Astrocyte (in vitro differentiated cells and primary cell): ENCODE measurements at regions not wholly inside any gene's neighbourhood (a gene's known extent, or its start where the extent isn't known, plus 50 kb on each side); places are given as distances from the start of the nearest gene placed in this dataset.

Source experiments
- EZH2 ChIP-seq: IDR thresholded peaks from 2 replicates; pipeline ENCODE4 v1.6.1; 2012; ENCODE audit warnings: mild to moderate bottlenecking, low read length, inconsistent platforms; ENCODE audit not compliant: insufficient read depth
- TF ChIP-seq, protein P1 (sequence below): IDR thresholded peaks from 2 replicates; pipeline ENCODE4 v1.5.1; 2011; ENCODE audit warnings: low read depth, mild to moderate bottlenecking, inconsistent platforms, low read length, moderate library complexity; ENCODE audit not compliant: insufficient read depth

DNA sequence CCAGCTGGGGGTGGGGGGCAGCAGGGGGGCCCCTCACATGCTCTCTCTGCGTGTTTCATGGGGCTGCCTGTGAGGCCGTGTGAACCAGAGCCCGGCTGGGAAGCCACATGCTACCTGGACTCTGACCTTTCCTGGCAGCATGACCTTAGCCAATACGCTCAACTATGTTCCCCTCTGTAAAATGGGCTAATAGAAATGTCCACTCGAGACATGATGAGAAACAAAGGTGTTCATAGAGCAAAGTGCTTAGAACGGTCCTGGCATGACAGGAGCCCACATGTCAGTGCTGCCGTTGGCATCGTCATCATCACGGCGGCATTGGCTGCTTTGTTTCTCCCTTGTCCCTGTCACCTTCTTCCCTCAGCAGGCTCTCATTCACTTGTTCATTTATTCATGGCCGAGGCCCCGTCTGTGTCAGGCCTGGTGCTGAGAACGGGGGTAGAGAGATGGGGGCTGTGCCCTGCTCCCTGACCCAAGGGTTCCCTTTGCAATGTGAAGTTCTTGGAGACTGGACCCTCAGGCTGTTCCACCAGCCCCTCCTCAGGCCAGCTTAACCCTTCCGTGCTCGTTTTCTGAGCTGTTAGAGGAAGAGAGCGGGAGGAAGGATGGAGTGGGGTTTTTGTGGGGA, 291.4 kb downstream of the SEC14L1 start:
- TF ChIP-seq EZH2 = no peak
- TF ChIP-seq, protein P1, sequence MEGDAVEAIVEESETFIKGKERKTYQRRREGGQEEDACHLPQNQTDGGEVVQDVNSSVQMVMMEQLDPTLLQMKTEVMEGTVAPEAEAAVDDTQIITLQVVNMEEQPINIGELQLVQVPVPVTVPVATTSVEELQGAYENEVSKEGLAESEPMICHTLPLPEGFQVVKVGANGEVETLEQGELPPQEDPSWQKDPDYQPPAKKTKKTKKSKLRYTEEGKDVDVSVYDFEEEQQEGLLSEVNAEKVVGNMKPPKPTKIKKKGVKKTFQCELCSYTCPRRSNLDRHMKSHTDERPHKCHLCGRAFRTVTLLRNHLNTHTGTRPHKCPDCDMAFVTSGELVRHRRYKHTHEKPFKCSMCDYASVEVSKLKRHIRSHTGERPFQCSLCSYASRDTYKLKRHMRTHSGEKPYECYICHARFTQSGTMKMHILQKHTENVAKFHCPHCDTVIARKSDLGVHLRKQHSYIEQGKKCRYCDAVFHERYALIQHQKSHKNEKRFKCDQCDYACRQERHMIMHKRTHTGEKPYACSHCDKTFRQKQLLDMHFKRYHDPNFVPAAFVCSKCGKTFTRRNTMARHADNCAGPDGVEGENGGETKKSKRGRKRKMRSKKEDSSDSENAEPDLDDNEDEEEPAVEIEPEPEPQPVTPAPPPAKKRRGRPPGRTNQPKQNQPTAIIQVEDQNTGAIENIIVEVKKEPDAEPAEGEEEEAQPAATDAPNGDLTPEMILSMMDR = no peak
